ENCODE measurements at regions not wholly inside any gene's neighbourhood (a gene's known extent, or its start where the extent isn't known, plus 50 kb on each side); places are given as distances from the start of the nearest gene placed in this dataset.

DNA sequence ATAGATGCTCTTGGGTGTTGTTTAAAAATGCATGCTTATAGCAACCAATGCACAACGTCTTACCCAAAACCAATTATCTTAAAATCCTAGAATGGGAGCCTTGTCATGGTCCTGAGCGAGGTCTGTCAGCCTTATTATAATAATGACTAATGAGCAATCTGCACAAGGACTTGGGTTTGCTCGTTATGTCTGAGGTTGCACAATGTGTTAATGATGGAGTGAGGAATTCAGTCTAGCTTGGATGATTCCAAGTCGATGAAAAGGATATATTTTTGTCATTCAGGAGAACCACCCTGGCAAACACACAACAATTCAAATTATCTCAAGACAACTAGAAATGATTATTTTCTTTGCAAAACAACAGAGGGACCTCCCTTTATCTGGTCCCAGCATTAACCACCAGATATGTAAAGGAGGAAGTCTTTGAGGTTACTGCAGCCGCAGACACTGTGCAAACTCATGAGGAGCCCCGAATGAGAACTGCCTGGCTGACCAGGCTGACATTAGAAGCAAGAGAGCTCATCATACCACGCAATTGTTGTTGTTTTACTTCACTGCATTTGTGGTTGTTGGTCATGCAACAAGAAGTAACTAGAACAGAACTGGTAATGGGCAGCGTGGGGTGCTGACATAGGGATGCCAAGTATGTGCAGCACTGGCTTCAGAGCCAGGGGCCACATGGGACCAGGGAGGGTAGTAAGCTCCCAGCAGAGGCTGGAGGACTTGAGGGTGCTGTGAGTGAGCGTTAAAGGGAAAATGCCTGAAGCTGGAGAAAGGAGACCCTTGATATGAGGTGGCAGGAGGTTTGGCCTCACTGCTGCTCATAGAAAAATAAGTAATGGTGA, 488.3 kb downstream of the CDH26 start:
- TF ChIP-seq CTCF (IDR thresholded peaks at IDR 0.05; ENCODE audit: insufficient read depth, low read depth, low read length) (no peak), EZH2 (IDR thresholded peaks at IDR 0.05; ENCODE audit: insufficient read depth, low read length) (no peak)

Measured in astrocyte (in vitro differentiated cells and primary cell).